HEK293 (cell line): ENCODE measurements at regions not wholly inside any gene's neighbourhood (a gene's known extent, or its start where the extent isn't known, plus 50 kb on each side); places are given as distances from the start of the nearest gene placed in this dataset.

Experiments
- CTCF ChIA-PET: fragments of 350-600 bp; formaldehyde crosslinking; extraction: SDS; loops from one replicate; lab custom pipeline; 2021; ENCODE audit warnings: antibody characterized with exemption; lab: Yijun Ruan, JAX
- POLR2A ChIA-PET: fragments of 300-600 bp; formaldehyde crosslinking; extraction: SDS; loops from one replicate; lab custom pipeline; 2020; ENCODE audit warnings: antibody characterized with exemption, inconsistent platforms; lab: Yijun Ruan, JAX
- H3K27ac ChIP-seq: fragments of 200-500 bp; sonication (Bioruptor generic); 2 replicates; pipeline ENCODE4 v1.5.1; 2014; ENCODE audit warnings: low read depth, low read length, control low read depth, inconsistent platforms; ENCODE audit errors: extremely low read depth
- H3K36me3 ChIP-seq, 2 experiments: fragments of 200-500 bp in 1 of 2; sonication (Bioruptor generic) in 1 of 2; 1 replicate in 1 of 2; 2 replicates in 1 of 2; pipeline ENCODE4 v1.5.1; 2014 to 2017; ENCODE audit warnings: inconsistent platforms in 2 of 2, low read length in 2 of 2; ENCODE audit not compliant: control insufficient read depth in 2 of 2, insufficient read depth in 1 of 2
- H3K4me1 ChIP-seq: fragments of 200-500 bp; sonication (Bioruptor generic); 2 replicates; pipeline ENCODE4 v1.5.1; 2014; ENCODE audit warnings: mild to moderate bottlenecking, low read length, inconsistent platforms; ENCODE audit not compliant: control insufficient read depth, insufficient read depth
- H3K4me3 ChIP-seq: 2 replicates; pipeline ENCODE4 v1.5.1; 2011; ENCODE audit warnings: low read depth, mild to moderate bottlenecking, control low read depth, low read length, moderate library complexity
- H3K9me3 ChIP-seq: fragments of 200-500 bp; sonication (Bioruptor generic); 2 replicates; pipeline ENCODE4 v1.5.1; 2014; ENCODE audit warnings: low read depth, low read length, inconsistent platforms; ENCODE audit not compliant: control insufficient read depth, insufficient read depth
- ELK4 ChIP-seq: IDR thresholded peaks from 2 replicates; pipeline ENCODE4 v1.6.1; 2011; ENCODE audit warnings: mild to moderate bottlenecking, low read depth, low read length, borderline replicate concordance
- KLF10 ChIP-seq: fragments of 450-650 bp; IDR thresholded peaks from 2 replicates; pipeline ENCODE4 v1.5.1; 2018; ENCODE audit warnings: missing biosample characterization, mild to moderate bottlenecking, missing genetic modification characterization
- PRDM1 ChIP-seq: fragments of 450-650 bp; formaldehyde crosslinking; IDR thresholded peaks from 2 replicates; pipeline ENCODE4; 2016; ENCODE audit warnings: missing biosample characterization, missing genetic modification characterization
- ZBTB44 ChIP-seq: fragments of 450-650 bp; IDR thresholded peaks from 2 replicates; pipeline ENCODE4 v1.5.1; 2018; ENCODE audit warnings: missing biosample characterization, mild to moderate bottlenecking, missing genetic modification characterization
- ZNF335 ChIP-seq: fragments of 450-650 bp; formaldehyde crosslinking; conservative IDR thresholded peaks from 2 replicates; pipeline ENCODE4 v1.5.1; 2016; ENCODE audit warnings: missing biosample characterization, missing genetic modification characterization
- ZNF404 ChIP-seq: fragments of 450-650 bp; formaldehyde crosslinking; IDR thresholded peaks from 2 replicates; pipeline ENCODE4 v1.5.1; 2017; ENCODE audit warnings: missing biosample characterization, missing genetic modification characterization
- ZNF501 ChIP-seq: fragments of 450-650 bp; formaldehyde crosslinking; IDR thresholded peaks from 2 replicates; pipeline ENCODE4 v1.5.1; 2016; ENCODE audit warnings: missing biosample characterization, missing genetic modification characterization
- ZNF518A ChIP-seq: fragments of 450-650 bp; formaldehyde crosslinking; conservative IDR thresholded peaks from 2 replicates; pipeline ENCODE4 v1.5.1; 2016; ENCODE audit warnings: low read depth, missing biosample characterization, missing genetic modification characterization
- ZNF544 ChIP-seq: fragments of 450-650 bp; formaldehyde crosslinking; IDR thresholded peaks from 2 replicates; pipeline ENCODE4 v1.5.0; 2017; ENCODE audit warnings: missing biosample characterization, missing genetic modification characterization
- ZNF692 ChIP-seq: fragments of 450-650 bp; formaldehyde crosslinking; IDR thresholded peaks from 2 replicates; pipeline ENCODE4 v1.5.1; 2016; ENCODE audit warnings: missing biosample characterization, missing genetic modification characterization
- ZNF747 ChIP-seq: fragments of 450-650 bp; formaldehyde crosslinking; IDR thresholded peaks from 2 replicates; pipeline ENCODE4 v1.5.1; 2016; ENCODE audit warnings: missing biosample characterization, missing genetic modification characterization
- ZNF843 ChIP-seq: fragments of 450-650 bp; formaldehyde crosslinking; IDR thresholded peaks from 2 replicates; pipeline ENCODE4 v1.5.1; 2016; ENCODE audit warnings: missing biosample characterization, missing genetic modification characterization

GRCh38 chr12:97948591-97948990, 486.0 kb downstream of the RMST start:
- Histone ChIP-seq H3K4me3 (no peak overlapping the region), H3K9me3 (no peaks in the 10 kb centered on the region), H3K4me1 (no peaks in the 10 kb centered on the region)
- TF ChIP-seq KLF10 (no peak), ZNF518A (tag by site-specific recombination) (no peak)
- TF ChIP-seq, all 188 proteins: peak for 0
- ChIA-PET POLR2A (no interaction called here), CTCF (interaction anchor here (1.4 kb wide), 1 partner anchor 12 kb away, joined by 3 read pairs; no protein-coding TSS in a partner anchor)
- no peaks in the 10 kb centered on the region for H3K36me3 ChIP-seq
- H3K27ac ChIP-seq = no peak overlapping the region

GRCh38 chr12:97951239-97951638, 488.6 kb downstream of the RMST start:
- POLR2A ChIA-PET = no interaction called here

More at GRCh38 chr12:97951239-97951638, 488.6 kb downstream of the RMST start:
- Histone ChIP-seq H3K4me1 (no peaks in the 10 kb centered on the region), H3K36me3 (no peaks in the 10 kb centered on the region), H3K9me3 (no peaks in the 10 kb centered on the region), H3K4me3 (no peak overlapping the region), H3K27ac (no peak overlapping the region)
- TF ChIP-seq ZNF692 (no peak), ELK4 (no peak), ZNF501 (tag by site-specific recombination) (no peak), ZNF335 (no peak), ZNF544 (no peak), ZNF404 (tag by site-specific recombination) (no peak), ZNF843 (tag by site-specific recombination) (no peak), ZNF747 (tag by site-specific recombination) (no peak), ZBTB44 (tag by site-specific recombination) (no peak), PRDM1 (no peak)
- CTCF ChIA-PET = interaction anchor here (0.6 kb wide), 1 partner anchor 567 kb away, joined by 3 read pairs; no protein-coding TSS in a partner anchor
